ENCODE measurements at regions not wholly inside any gene's neighbourhood (a gene's known extent, or its start where the extent isn't known, plus 50 kb on each side); places are given as distances from the start of the nearest gene placed in this dataset.
"Not testable (repeated sequence)": the region's sequence is repeated elsewhere in the genome, so short reads cannot be mapped to it uniquely, and the experiment has no call there.

DNA sequence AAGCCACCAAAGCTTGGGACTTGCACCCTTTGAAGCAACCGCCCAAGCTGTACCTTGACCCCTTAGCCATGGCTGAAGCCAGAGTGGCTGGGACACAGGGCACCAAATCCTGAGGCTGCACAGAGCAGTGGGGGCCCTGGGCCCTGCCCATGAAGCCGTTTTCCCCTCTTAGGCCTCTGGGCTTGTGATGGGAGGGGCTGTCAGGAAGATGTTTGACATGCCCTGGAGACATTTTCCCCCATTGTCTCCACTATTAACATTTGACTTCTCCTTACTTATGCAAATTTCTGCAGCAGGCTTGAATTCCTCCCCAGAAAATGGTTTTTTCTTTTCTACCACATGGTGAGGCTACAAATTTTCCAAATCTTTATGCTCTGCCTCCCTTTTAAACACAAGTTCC lies 522.2 kb downstream of the EDEM1 start:
- no peak for DNase-seq

DNA sequence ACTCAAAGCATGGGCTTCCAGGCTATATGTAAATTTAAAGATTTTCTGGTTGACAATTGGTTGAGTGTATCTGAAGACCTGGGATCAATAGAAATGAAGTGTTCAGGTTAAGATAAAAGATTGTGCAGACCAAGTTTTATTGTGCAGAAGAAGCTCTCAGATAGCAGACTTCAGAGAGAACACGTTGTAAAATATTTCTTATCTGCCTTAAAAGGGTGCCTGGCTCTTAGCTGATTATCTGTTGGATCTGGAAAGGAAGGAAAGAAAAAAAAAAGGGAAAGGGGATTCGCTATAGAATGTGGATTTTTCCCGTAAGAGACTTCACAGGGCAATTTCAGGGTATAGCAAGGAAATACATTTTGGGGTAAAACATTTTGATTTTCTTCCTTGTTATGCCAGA lies 523.2 kb downstream of the EDEM1 start:
- no peak for DNase-seq

DNA sequence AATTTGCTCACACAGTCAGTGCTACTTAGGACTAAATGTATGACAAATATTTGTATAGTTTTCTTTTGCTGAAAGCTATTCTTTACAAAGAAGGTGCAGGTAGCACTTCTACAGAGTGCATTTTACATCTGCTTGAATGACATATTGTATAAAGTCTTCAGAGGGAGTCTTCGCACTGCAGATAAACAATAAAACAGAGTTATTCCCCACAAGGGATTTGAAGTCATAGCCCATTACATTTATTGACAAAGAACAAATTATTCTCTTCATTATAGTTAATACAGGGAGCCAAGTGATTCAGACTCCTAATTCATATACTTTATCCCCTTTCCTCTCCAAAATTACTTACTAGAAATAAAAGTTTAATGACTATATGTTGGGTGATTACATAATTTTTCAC lies 529.7 kb downstream of the EDEM1 start:
- DNase-seq, result no peak

DNA sequence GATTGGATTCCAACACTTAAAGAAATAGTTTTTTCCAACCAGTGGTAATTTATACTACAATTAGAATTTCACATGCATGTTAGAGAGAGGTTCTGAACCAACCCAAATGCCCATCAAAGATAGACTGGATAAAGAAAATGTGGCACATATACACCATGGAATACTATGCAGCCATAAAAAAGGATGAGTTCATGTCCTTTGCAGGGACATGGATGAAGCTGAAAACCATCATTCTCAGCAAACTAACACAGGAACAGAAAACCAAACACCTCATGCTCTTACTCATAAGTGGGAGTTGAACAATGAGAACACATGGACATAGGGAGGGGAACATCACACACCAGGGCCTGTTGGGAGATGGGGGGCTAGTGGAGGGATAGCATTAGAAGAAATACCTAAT lies 532.2 kb downstream of the EDEM1 start:
- DNase-seq, result not testable (repeated sequence)

DNA sequence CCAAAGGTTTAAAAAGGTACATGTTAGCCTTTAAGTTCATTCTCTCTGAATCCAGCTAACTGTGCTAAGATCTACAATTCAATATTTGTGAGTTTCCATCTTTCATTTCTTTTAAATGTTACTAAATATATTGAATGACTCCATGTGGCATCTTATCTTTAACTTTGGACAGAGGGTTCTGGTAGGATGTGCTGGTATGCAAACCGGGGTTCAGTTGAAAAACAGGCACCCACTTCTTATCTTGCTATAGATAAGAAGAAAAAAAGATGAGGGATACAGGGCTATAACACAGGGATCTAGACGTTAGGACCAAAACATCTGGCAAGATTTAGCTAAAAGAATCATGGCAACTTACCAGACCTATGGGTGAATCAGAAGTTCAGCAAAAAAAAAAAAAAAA lies 538.3 kb downstream of the EDEM1 start:
- no peak for DNase-seq

DNA sequence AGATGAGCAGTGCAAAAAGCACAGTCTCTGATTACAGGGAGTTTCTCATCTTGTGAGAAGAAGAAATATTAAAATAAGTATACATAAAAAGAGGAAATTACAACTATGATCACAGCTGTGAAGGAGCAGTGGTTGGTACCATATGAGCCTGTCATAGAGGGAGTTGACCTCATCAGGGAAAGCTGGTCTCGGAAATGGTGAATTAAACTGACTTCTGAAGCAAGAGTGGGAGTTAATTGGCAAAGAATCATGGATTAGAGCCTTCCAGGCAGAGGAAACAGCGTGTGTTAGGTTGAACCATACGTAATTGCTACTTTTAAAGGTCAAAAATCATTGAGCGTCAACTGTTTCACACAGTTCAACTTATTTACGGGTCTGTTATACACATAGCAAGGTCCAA lies 539.1 kb downstream of the EDEM1 start:
- DNase-seq, result no peak

DNA sequence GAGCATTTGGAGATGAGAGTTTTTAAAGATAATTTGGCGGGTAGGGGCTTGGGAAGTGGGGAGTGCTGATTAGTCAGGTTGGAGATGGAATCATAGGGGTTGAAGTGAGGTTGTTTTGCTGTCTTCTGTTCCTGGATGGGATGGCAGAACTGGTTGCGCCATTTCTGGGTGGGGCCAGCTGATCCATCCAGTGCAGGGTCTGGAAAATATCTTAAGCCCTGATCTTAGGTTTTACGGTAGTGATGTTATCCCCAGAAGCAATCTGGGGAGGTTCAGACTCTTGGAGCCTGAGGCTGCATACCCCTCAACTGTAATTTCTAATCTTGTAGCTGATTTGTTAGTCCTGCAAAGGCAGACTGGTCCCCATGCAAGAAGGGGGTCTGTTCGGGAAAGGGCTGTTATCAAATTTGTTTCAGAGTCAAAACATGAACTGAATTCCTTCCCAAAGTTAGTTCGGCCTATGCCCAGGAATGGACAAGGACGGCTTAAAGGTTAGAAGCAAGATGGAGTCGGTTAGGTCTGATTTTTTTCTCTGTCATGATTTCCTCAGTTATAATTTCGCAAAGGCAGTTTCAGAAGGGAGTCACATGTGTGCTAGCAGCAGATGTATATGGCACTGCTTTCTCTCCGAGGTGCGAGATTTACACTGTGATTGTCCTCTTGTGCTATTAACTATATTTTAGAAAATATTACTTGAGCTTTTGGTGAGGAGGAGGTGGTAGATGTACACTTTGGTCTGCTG lies 540.4 kb downstream of the EDEM1 start:
- DNase-seq, result no peak

DNA sequence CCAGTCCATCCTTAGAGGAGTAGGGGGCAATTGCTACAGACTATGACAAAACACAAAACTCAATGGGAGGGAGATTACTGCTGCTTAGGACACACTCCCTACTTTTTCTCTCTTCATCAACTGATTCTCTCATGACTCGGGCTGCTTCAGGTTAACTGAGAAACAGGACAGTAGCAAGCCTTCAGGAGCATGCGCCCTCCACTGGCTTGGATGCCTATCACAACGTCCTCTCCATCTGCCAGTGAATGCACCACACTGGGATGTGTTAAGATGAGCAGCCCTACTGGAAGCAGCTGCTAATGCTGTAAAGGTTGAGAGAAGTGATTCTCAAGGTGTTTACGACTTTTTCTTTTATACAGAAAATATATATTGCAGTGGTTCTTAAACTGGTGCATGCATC lies 542.3 kb downstream of the EDEM1 start:
- no peak for DNase-seq

DNA sequence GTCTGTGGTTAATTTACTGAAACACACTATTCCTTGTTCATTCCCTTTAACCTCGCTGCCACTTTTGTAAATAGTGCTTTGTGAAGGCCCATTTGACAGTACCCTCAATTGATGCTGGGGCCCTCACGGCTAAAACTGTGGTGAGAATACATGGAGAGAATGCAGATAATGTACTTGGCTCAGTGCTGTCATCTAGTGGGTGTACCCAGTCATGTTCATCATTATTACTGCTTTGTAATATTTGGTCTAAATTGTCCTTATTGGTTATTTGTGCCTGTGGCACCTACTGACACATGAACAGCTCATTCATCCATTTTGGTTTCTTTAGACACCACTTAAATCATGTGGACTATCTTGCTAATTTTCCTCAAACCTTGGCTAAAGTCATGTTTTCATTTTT lies 543.6 kb downstream of the EDEM1 start:
- no peak for DNase-seq

DNA sequence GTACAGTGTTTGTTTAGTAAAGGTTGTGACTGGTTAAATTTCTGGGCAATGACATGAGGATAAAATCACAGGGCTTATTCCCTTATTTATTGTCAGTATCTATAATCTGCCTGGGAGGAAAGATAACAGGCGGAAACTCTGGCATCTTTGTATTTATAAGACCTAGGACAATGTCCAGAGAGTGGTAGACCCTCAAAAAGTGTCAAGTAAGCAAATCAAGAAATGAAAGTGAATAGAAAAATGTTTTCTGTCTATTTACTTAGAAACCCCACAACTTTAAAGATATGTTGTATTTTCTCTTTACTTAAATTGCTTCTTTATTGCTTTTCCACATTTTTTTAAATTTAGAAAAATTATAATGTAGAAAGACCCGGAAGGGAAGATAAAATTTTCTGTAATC lies 544.6 kb downstream of the EDEM1 start:
- DNase-seq, result no peak

DNA sequence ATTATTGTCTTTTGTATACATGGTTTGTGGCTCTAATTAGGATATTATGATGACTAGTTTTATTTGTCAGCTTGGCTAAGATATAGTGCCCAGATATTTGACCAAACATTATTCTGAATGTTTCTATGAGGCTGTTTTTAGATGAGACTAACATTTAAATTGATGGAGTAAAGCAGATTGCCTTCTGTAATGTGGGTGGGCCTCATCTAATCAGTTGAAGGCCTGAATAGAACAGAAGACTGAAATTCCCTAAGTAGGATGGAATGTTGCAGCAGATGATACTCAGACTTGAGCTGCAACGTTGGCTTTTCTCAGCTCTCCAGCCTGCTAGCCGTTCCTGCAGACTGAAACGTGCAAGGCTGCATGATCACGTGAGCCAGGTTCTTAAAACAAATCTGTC lies 546.5 kb downstream of the EDEM1 start:
- DNase-seq, result no peak

DNA sequence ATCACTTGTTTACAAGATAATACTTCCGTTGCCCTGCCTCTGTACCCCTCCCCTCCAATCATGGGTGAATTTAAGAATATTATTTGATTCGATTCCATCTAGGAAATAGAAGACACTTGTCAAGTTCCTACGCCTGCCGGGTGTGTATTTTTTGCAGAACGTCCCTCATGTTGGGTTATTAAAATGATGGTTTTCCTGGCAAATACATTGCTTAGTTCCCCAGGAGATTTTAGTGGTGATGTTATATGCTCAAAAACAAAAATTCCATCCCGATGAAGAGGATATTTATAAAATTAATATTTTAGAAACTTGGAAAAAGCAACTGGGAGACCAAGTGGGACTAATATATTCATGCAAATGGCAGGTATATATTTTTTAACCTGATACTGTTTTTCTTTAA lies 548.4 kb downstream of the EDEM1 start:
- DNase-seq, result no peak

DNA sequence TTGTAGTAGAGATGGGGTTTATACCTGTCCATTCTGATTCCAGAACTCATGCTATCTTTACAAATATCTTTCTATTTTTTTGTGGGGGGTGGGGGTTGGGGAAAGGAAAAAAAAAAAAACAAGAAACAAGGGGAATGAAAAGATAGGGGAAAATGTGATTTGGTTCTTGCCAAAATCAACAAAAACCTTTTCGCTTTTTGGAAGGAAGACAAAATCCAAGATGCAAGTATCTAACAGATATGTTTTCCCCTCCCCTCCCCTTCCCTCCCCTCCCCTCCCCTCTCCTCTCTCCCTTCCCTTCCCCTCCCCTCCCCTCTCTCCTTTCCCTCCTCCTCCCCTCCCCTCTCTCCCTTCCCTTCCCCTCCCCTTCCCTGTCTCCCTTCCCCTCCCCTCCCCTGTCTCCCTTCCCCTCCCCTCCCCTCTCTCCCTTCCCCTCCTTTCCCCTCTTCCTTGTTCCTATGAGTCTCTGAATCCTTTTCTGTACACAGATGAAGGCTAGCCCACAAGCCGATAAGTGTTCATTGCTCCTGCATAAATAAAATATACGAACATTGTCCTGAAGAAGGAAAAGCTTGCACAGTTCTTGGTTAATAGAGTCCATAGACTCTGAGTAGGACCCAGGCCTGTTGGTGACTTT lies 551.9 kb downstream of the EDEM1 start:
- no peak for DNase-seq

DNA sequence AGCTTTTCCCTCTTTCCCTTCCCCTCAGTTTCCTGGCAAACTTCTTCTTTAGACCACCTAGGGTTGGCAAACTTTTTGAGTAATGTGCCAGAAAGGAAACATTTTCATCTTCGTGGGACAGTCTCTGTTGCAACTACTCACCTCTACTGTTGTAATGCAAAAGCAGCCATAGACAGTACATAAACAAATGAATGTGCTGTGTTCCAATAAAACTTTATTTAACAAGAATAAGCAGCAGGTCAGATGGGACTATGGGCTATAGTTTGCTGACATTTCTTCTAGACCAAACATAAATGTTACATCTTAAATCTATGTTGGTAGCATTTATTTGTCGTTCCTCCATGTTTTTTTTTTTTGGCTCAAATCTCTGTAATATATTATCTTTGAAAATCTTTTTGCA lies 552.4 kb downstream of the EDEM1 start:
- DNase-seq, result no peak

DNA sequence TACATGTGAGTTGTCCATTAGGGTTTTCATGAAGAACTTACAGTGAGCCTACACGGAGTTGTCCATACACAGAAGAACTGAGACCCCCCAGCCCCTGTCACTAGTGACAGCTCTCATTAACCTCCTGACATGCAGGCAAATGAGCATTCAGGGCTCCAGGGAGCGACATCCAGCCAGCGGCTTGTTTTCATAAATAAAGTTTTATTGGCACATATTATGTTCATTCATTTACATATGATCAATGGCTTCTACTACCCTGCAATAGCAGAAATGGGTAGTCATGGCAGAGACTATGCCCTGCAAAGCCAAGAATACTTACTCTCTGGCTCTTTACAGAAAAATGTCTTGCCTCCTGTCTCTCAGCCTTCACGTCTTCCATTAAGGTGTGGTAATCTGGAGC lies 553.5 kb downstream of the EDEM1 start:
- no peak for DNase-seq

DNA sequence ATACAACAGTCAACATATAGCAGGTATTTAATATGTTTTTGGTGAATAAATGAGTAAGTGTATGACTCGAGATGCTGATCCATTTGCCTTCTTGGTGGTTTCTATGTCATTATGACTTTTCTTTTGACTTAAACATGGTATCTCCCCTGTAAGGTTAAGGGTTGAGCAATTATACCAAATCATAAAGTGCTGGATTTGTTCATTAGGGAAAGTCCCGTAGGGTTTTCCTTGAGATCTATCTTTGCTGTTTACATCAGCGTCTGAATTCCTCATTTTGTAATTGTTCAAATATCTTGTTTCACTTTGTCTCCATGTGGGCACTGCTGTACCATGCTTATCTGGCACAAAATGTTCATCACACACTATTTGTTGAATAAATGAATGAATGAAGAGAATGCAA lies 562.6 kb downstream of the EDEM1 start:
- no peak for DNase-seq

DNA sequence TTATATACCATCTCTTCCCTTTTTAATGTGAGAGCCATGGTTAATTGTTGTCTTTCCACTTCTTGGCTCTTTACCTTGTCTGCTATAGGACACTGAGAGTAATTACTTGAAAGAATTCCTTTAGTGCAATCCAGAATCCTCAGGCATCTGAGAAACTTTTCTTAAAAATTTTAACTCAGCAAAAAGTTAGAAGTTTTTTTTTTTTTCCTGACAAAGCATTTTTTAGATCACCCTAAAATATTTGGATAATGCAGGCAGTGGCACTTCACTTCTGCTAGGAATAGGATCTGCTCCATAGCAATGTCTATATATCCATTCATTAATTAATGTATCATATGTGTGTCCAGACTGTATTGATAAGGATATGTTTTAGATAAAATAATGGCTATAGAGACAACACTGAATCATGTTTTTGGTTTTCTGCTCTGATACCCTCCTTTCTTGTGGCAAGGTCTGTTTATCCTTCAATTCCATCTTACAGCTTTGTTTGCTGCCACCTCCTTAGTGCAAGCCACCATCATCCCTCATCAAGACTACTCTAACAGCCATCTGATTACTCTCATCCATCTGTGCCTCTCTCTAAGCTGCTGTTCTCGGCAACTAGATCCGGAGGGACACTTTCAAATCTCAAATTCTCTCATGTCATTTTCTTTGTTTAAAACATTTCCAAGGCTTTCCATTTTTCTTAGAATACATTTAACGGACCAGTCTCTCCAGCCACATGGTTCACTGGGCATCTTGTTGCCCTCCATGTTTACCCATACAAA lies 563.5 kb downstream of the EDEM1 start:
- DNase-seq, result no peak

DNA sequence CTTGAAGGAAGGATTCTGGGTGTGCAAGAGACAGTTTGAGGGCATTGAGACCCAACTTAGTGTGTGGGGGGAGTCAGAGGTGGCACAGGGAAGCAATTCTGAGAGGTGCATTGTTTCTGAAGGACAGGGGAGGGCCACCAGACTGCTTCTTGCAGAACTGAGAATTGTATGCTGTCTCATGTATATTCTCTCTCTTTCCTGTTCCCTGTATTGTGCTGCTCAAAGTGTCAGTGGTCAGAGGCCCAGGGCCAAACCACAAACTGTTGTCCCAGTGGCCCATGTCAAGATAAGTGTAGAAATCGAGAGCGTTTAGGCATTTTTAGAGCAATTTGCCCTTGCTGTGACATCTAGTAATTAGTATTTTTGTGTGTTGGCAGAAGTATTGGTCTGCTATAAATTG lies 567.1 kb downstream of the EDEM1 start:
- no peak for DNase-seq

DNA sequence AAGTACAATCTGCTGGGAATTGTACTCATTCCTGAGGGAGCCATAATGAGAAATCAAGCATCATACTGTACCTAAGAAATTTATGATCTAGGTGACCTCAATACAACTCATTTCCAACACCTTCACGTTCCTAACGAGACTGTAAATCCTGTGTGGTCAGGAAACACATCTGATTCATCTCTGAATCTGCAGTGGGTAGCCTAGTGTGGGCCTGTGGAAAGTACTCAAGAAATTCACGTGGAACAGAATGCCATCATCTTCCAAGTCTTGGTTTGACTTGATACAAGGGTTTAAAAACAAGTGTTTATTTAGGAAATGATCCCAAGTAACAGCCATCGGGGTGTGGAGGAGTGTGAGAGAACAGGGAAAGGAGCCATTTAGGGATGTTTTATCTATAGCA lies 568.9 kb downstream of the EDEM1 start:
- DNase-seq, result no peak

DNA sequence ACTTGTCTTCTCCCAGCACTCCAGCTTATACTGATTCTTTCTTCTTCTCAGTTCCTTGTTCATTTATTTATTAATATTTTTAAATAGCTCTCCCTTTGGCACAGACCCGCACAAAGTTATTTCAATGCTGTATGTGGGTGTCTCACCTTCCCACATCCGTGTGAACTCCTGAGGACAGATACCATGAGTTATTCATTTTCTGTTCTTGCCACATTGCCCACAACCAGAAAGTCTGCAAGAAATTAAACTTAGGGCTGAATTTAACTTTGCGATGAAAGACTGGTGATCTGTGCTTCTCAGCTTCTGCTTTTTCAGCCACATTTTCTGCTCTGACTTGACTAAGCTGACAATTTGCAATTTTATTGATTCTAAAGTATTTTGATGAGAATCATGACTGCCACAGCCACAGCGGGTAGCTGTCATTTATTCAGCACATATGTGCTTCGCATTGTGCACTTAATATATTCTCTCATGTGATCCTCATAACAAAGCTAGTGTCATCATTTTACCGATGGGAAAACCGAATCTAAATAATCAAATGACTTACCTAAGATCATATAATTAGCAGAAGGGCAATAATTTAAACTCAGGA lies 569.8 kb downstream of the EDEM1 start:
- DNase-seq, result no peak

DNA sequence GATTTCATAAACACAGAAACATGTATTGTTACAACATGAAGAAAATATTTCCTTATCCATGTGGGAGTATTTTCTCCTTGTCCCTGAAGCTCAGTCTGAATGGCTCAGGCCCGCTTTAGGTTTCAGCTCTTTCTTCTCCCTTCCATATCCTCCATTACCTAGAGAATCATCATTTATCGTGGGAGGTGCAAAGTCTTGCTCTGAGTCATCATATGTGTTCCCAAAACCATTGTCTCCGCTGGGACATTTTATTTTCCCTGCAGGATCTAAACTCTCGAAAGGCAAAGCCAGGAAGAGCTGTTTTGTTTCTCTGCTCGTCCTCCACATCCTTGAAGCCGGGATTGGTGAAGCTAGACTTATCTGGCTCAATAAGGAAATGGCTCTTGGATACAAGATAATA lies 571.2 kb downstream of the EDEM1 start:
- no peak for DNase-seq

DNA sequence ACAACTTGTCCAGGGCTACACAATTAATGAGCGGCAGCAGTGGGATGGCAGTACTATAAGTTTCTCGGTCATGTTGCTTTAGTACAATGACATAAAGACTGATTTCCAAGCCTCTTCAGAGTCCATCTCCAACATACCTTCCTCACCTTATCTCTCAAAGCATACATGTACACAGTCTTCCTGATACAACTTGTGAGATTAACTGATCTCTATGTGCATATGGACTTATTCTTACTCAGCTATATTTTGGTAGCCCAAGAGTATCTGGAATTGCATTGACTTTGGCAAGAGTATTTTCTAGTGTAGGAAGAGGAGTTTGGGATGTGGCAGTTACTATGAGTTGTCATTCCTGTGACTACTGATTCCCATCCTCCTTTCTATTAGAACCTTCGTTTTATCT lies 575.0 kb downstream of the EDEM1 start:
- no peak for DNase-seq

DNA sequence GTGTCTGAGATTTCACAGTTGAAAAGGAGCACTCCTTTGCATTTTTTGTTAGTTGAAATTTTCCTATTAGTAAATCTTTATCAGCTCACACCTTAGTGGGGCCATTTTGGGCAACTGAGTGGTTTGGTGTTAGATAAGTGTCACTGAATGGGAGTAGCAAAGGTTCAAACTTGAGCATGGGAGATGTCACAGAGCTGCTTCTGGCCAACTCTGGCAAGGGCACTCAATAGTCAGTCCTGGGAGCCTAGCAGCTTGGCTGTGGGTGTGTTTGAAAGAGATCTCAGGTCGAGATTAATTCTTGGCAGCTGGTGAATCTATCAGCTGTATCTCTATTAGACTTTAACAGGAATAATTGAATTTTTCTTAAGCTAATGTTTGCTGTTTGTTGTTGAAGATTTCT lies 579.3 kb downstream of the EDEM1 start:
- DNase-seq, result no peak

DNA sequence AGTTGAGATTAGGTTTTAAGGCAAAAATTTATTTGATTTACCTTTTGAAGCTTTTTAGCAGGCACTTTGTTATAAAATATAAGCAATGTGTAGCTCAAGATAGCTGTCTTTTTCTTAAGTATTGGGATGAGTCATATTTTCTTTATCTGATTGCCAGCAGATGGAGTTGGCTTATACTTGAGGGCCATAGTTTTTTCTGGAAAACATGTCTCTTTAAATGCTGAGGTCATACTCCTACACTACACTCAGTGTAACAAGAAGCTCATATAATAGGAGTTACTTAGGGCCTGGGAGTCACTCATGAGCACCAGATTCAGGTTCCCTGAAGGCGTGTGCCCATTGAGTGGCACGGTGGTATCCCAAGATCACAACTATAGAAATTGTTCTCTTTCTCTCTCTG lies 579.8 kb downstream of the EDEM1 start:
- DNase-seq, result no peak
